HG02970 (cell line): ENCODE measurements at regions not wholly inside any gene's neighbourhood (a gene's known extent, or its start where the extent isn't known, plus 50 kb on each side); places are given as distances from the start of the nearest gene placed in this dataset.
"Not testable (repeated sequence)": the region's sequence is repeated elsewhere in the genome, so short reads cannot be mapped to it uniquely, and the experiment has no call there.

Source experiments
- ATAC-seq: cut with Tn5 transposase; IDR thresholded peaks from one replicate; pipeline ENCODE4 v1.9.1; 2021; ENCODE audit warnings: mild to moderate bottlenecking, moderate library complexity, moderate number of reproducible peaks; ENCODE audit not compliant: unreplicated experiment, low FRiP score

GRCh38 chr5:40453689-40454088 is 226.0 kb upstream of the PTGER4 start:
- ATAC-seq: no peak

GRCh38 chr5:40452874-40453624 is 226.7 kb upstream of the PTGER4 start:
- ATAC-seq: no peak

DNA sequence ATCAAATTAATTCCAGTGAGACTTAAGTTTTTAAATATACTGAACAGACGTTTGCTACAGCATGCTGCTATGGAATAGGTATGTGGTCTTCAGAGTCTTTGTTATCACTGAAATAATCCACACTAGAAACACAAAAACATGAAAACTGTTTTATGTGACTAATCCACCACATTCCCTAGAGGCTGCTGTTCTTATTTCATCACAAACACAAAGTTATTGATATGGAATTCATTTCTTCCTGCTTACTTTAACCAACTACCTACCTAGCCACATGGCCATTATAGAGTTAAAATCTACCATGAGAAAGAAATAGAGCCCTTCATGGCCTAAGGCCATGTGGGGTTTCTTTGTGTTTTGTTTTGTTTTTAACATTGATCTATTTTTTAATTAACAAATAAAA is 232.3 kb upstream of the PTGER4 start:
- ATAC-seq: no peak

- ATAC-seq: no peak
Measured at GRCh38 chr5:40446910-40447309, 232.8 kb upstream of the PTGER4 start.

GRCh38 chr5:40442346-40442745 is 237.4 kb upstream of the PTGER4 start:
- ATAC-seq: no peak

DNA sequence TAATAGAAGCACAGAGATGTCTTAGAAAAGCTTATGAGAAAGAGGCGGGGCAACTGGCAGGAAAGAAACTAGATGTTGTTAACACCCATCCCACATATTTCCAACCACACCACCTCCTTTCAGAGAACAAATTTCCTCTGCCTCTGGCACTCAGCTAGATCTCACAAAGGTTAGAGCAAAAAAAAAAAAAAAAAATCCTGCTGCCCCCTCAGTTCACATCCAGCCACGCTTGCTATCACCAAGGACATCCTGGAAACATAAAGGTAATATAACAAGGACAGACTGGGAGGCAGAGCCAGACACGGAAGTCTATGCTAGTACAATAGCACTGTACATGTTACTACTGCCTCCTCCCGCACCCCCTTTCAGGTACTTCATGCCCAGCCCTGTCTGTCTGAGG is 238.0 kb upstream of the PTGER4 start:
- no peak for ATAC-seq

DNA sequence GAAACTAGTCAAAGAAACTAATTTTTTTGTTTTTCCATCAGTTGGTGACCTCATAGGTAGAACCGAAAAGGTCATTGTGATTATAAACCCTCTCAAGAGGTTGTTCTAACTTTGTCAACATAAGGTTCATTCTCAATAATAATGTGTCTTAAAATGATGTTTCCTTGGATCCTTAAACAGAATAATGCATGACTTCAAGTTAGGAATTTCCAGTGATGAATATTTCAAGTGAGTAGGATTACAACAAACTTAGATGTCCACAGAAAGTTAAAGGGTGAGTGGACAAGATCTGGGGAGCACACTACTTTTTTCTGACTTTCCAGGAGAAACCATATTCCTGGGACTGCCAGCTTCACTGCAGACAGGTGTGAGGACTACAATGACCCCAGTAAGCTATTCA is 239.0 kb upstream of the PTGER4 start:
- ATAC-seq: no peak

GRCh38 chr5:40439103-40439502 is 240.6 kb upstream of the PTGER4 start:
- not testable (repeated sequence) for ATAC-seq

DNA sequence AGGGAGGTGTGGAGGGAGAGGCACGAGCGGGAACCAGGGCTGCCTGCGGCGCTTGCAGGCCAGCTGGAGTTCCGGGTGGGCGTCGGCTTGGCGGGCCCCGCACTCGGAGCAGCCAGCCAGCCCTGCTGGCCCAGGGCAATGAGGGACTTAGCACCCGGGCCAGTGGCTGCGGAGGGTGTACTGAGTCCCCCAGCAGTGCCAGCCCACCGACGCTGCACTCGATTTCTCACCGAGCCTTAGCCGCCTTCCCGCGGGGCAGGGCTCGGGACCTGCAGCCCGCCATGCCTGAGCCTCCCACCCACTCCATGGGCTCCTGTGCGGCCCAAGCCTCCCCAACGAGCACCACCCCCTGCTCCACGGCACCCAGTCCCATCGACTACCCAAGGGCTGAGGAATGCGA is 241.1 kb upstream of the PTGER4 start:
- not testable (repeated sequence) for ATAC-seq

DNA sequence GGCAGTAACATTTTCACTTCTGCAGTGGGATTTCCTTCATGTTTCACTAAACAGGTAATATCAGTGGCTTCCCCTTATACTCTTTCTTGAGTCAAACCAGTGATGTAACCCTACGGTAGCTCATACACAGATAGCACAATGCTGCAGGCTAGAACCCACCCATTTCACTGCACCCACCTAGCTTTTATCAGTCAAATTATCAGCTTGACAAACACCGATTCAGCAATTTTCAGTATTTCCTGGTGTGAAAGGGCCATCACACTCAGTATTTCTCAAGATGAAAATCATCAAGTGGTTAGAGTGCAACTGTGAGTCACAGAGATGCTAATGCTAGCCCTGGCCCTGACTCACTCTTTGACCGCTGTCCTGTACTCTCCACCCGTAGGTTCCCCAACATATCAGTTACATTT is 242.3 kb upstream of the PTGER4 start:
- ATAC-seq: no peak

DNA sequence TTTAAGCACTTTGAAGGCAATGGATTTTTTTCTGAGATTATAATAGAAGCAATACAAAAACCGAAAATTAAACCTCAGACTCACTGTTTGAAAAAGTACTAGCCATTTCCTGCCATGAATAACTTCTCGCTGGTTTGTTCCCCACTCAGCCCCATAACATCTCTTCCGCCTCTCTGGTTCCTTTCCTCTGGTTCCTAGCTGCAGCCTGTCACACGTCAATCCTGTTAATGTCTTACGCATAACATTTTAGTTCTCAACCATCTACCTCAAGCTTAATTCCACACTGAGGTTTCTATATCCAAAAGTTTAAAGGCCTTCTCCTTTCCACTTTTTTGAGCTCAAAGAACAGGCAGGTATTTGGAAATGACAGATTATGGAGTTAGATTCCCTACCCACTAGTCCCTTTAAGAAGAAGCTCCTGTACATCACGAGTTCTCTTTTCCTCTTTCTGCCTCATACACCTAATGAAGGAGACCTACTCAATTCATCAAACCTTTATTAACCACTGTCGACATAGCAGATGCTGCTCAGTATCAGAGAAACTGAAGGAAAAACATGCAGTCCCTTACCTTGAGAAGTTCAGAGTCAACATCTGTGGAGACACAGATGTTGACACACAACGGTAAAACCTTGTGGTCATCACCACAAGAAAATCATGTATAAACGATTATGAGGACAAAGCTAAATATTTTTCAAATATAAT is 243.0 kb upstream of the PTGER4 start:
- ATAC-seq: no peak

DNA sequence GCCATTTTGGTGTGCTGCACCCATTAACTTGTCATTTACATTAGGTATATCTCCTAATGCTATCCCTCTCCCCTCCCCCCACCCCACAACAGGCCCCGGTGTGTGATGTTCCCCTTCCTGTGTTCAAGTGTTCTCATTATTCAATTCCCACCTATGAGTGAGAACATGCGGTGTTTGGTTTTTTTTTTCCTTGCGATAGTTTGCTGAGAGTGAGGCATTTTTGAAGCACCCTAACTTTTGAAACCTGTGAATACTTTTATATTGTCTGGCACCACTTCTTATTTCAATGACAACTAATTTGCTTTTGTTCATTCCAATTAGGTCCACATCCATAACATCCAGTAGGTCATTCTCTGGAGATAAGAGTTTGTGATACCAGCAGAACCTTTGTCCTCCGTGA is 244.0 kb upstream of the PTGER4 start:
- not testable (repeated sequence) for ATAC-seq

- ATAC-seq: no peak
Measured at GRCh38 chr5:40432836-40433235, 246.9 kb upstream of the PTGER4 start.

DNA sequence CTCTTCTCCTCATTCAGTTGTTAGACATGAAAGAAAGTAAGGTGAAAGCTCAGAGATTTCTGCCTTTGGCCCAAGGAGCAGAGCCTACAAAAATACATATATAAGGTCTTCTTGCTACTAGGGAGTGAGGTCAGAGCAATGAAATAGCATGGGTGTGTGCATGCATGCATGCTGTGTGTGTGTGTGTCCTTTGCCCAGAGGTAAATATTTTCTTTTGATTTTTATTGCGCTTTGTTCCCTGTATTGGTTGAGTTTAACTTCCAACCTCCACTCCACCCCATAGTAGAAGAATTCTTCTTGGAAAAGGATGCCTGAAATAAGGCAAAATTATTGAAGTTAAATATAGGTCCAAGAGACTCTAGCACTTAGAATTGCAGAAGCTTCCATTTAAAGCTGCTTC is 248.0 kb upstream of the PTGER4 start:
- no peak for ATAC-seq

- ATAC-seq: no peak
Measured at GRCh38 chr5:40430101-40430710, 249.5 kb upstream of the PTGER4 start.

DNA sequence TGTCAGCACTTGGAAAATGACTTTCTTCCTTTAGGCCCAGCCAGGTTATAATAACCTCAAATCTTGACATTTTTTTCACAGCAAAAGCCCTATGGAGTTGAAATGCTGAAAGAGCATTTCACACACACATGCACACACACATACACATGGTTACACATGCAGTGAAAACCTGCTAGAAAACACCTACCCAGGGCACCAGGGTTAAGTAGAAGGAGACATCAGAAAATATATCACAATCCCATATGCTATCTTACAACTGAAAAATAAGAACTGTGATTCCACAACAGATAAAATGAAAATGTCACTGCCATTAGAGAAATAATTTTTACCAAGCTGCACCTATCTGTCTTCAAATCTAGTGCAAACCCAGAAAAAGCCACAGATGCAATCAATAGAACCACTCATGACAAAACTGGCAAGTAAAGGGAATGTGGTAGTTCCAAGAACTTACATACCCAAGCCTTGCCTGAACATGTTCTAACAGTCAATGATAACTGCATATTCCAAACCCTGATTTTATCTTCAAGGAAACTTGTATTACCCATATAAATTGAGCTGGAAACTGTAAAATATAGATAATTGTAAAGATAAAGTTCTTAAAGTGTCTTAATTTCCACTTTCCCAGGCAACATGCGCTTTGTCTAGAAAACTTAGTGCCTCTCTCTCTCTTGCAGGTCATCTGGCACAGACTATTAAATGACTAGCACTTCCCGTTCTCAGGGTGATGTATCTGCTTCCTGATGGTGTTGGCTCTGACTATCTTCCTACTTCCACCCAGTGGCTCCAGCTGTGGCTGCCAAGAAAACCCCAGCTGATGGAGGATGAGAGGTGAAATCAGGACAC is 250.2 kb upstream of the PTGER4 start:
- no peak for ATAC-seq

GRCh38 chr5:40428815-40429214 is 250.9 kb upstream of the PTGER4 start:
- no peak for ATAC-seq

DNA sequence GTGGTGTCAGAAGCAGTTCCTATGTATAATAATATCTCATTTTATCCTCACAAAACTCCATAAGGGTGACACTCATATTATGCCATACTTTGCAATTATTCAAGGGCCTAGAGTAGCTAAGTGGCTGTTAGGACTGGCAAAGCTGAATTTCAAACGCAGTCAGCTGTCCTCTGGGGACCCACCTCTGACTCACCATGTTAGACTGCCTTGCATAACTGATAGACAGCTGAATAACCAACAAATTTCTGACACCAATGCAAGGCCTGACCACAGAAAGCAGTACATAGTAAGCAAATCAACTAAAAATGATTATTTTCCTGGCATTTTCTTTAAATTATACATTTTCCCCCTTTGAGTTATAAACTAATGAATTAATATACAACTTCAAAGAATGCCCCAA is 251.6 kb upstream of the PTGER4 start:
- no peak for ATAC-seq

GRCh38 chr5:40417046-40417810 is 262.5 kb upstream of the PTGER4 start:
- ATAC-seq: not testable (repeated sequence)

DNA sequence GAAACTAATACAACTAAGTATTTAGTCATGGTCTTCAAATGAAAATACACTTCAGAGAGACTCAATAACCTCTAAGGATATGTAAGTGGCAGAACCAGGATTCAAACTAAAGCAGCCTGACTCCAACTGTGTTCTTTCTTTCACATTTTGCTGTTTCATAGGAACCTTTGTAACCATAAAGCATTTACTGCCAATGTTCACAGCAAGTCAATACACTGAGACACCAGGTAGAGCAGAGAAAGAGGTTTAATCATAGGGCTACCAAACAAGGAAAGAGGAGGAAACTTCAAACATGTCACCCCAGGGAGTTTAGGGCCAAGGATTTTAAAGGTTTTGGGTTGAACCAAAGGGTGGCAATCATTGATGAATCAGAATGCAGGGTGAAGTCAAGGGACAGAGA is 263.1 kb upstream of the PTGER4 start:
- ATAC-seq: no peak
